Muscle of leg (tissue), 3 donors: ENCODE measurements at regions not wholly inside any gene's neighbourhood (a gene's known extent, or its start where the extent isn't known, plus 50 kb on each side); places are given as distances from the start of the nearest gene placed in this dataset.

Experiments used
- DNase-seq: peaks from one replicate; pipeline ENCODE4 v3.0.0; 2013
- H3K27ac ChIP-seq: one replicate; pipeline ENCODE4 v1.5.1; 2013; ENCODE audit warnings: mild to moderate bottlenecking, low read length, control low read depth
- H3K27me3 ChIP-seq: one replicate; pipeline ENCODE4 v1.6.1; 2013; ENCODE audit warnings: low read length; ENCODE audit not compliant: control insufficient read depth, insufficient read depth
- H3K36me3 ChIP-seq: one replicate; pipeline ENCODE4 v1.6.1; 2013; ENCODE audit warnings: low read length; ENCODE audit not compliant: control insufficient read depth, insufficient read depth
- H3K4me1 ChIP-seq: one replicate; pipeline ENCODE4 v1.6.1; 2013; ENCODE audit warnings: low read length; ENCODE audit not compliant: control insufficient read depth, insufficient read depth
- H3K4me3 ChIP-seq: one replicate; pipeline ENCODE4 v1.5.1; 2013; ENCODE audit warnings: low read length, control low read depth
- H3K9me3 ChIP-seq: replicated peaks from 2 replicates; pipeline ENCODE4 v1.6.1; 2013; ENCODE audit warnings: low read depth, low read length; ENCODE audit not compliant: control insufficient read depth
- WGBS: methylation state at CpG from one replicate; pipeline ENCODE4 v1.1.5; 2013; ENCODE audit warnings: missing lambda C conversion rate; ENCODE audit not compliant: insufficient coverage; 5-methylcytosine and 5-hydroxymethylcytosine counted together

- Histone ChIP-seq H3K36me3 (no peaks in the 10 kb centered on the region), H3K4me1 (no peaks in the 10 kb centered on the region), H3K4me3 (no peak overlapping the region), H3K27me3 (no peaks in the 10 kb centered on the region), H3K27ac (no peak overlapping the region), H3K9me3 (no peaks in the 10 kb centered on the region)
- DNase-seq, result no peak
- WGBS, result no CpG with 5 or more reads among the region's 1 CpG
These were observed 61.4 kb upstream of the ATP8A1 start for GRCh38 chr4:42718336-42718735.

GRCh38 chr4:42716996-42717395 lies 60.1 kb upstream of the ATP8A1 start:
- Histone ChIP-seq H3K36me3 (no peaks in the 10 kb centered on the region), H3K9me3 (no peaks in the 10 kb centered on the region), H3K27ac (no peak overlapping the region), H3K27me3 (no peaks in the 10 kb centered on the region), H3K4me1 (no peaks in the 10 kb centered on the region), H3K4me3 (no peak overlapping the region)
- WGBS, result 79% methylated on average over 2 of the region's 3 CpGs
- DNase-seq, result no peak

GRCh38 chr4:42715807-42716482 lies 59.0 kb upstream of the ATP8A1 start:
- H3K4me1 ChIP-seq, result no peaks in the 10 kb centered on the region
- no peaks in the 10 kb centered on the region for H3K36me3 ChIP-seq
- WGBS, result 100% methylated on average over 2 of the region's 6 CpGs
- no peak for DNase-seq
- H3K27ac ChIP-seq, result no peak overlapping the region
- no peak overlapping the region for H3K4me3 ChIP-seq
- H3K27me3 ChIP-seq, result no peaks in the 10 kb centered on the region
- H3K9me3 ChIP-seq, result no peaks in the 10 kb centered on the region

GRCh38 chr4:42713391-42713790 lies 56.5 kb upstream of the ATP8A1 start:
- Histone ChIP-seq H3K36me3 (no peaks in the 10 kb centered on the region), H3K27me3 (no peaks in the 10 kb centered on the region), H3K9me3 (no peaks in the 10 kb centered on the region), H3K4me3 (no peak overlapping the region), H3K27ac (no peak overlapping the region), H3K4me1 (no peaks in the 10 kb centered on the region)
- no peak for DNase-seq
- WGBS, result no CpG with 5 or more reads among the region's 3 CpGs

GRCh38 chr4:42712854-42713253 lies 55.9 kb upstream of the ATP8A1 start:
- Histone ChIP-seq H3K27ac (no peak overlapping the region), H3K9me3 (no peaks in the 10 kb centered on the region), H3K4me3 (no peak overlapping the region), H3K36me3 (no peaks in the 10 kb centered on the region), H3K4me1 (no peaks in the 10 kb centered on the region), H3K27me3 (no peaks in the 10 kb centered on the region)
- no CpG with 5 or more reads among the region's 2 CpGs for WGBS
- DNase-seq, result no peak

- DNase-seq, result no peak
- H3K9me3 ChIP-seq, result no peaks in the 10 kb centered on the region
- no peaks in the 10 kb centered on the region for H3K4me1 ChIP-seq
- no peaks in the 10 kb centered on the region for H3K36me3 ChIP-seq
- H3K4me3 ChIP-seq, result no peak overlapping the region
- no peak overlapping the region for H3K27ac ChIP-seq
- no peaks in the 10 kb centered on the region for H3K27me3 ChIP-seq
These were observed 54.6 kb upstream of the ATP8A1 start for GRCh38 chr4:42711496-42711895.

- H3K36me3 ChIP-seq, result no peaks in the 10 kb centered on the region
- no peaks in the 10 kb centered on the region for H3K4me1 ChIP-seq
- H3K27me3 ChIP-seq, result no peaks in the 10 kb centered on the region
- DNase-seq, result no peak
- H3K9me3 ChIP-seq, result no peaks in the 10 kb centered on the region
- no peak overlapping the region for H3K27ac ChIP-seq
- no peak overlapping the region for H3K4me3 ChIP-seq
These were observed 53.9 kb upstream of the ATP8A1 start for GRCh38 chr4:42710761-42711160.

GRCh38 chr4:42710329-42710728 lies 53.4 kb upstream of the ATP8A1 start:
- no peak for DNase-seq
- Histone ChIP-seq H3K4me1 (no peaks in the 10 kb centered on the region), H3K27ac (no peak overlapping the region), H3K9me3 (no peaks in the 10 kb centered on the region), H3K4me3 (no peak overlapping the region), H3K36me3 (no peaks in the 10 kb centered on the region), H3K27me3 (no peaks in the 10 kb centered on the region)
- WGBS, result no CpG with 5 or more reads among the region's 5 CpGs

- H3K27me3 ChIP-seq, result no peaks in the 10 kb centered on the region
- H3K27ac ChIP-seq, result no peak overlapping the region
- 50% methylated on average over 1 of the region's 5 CpGs for WGBS
- H3K9me3 ChIP-seq, result no peaks in the 10 kb centered on the region
- DNase-seq, result no peak
- no peak overlapping the region for H3K4me3 ChIP-seq
- no peaks in the 10 kb centered on the region for H3K36me3 ChIP-seq
- H3K4me1 ChIP-seq, result no peaks in the 10 kb centered on the region
These were observed 52.6 kb upstream of the ATP8A1 start for GRCh38 chr4:42709392-42710065.

- DNase-seq, result no peak
- Histone ChIP-seq H3K9me3 (no peaks in the 10 kb centered on the region), H3K36me3 (no peaks in the 10 kb centered on the region), H3K27ac (no peak overlapping the region), H3K27me3 (no peaks in the 10 kb centered on the region), H3K4me1 (no peaks in the 10 kb centered on the region), H3K4me3 (no peak overlapping the region)
- WGBS, result 88% methylated on average over 1 of the region's 1 CpG
These were observed 51.7 kb upstream of the ATP8A1 start for GRCh38 chr4:42708625-42709024.
